ENCODE measurements at regions not wholly inside any gene's neighbourhood (a gene's known extent, or its start where the extent isn't known, plus 50 kb on each side); places are given as distances from the start of the nearest gene placed in this dataset.

GRCh38 chr15:62475591-62475990 lies 310.5 kb upstream of the C2CD4B start:
- Mint-ChIP-seq H3K4me1 (peaks cover 2% of the 10 kb centered on the region), H3K27me3 (no peaks in the 10 kb centered on the region), H3K4me3 (no peak overlapping the region), H3K36me3 (no peaks in the 10 kb centered on the region), H3K27ac (no peak overlapping the region), H3K9me3 (no peaks in the 10 kb centered on the region)
- DNase-seq: no peak

- peaks cover 2% of the 10 kb centered on the region for H3K4me1 Mint-ChIP-seq
- no peaks in the 10 kb centered on the region for H3K9me3 Mint-ChIP-seq
- H3K27me3 Mint-ChIP-seq: no peaks in the 10 kb centered on the region
- no peak for DNase-seq
- H3K27ac Mint-ChIP-seq: no peak overlapping the region
- no peaks in the 10 kb centered on the region for H3K36me3 Mint-ChIP-seq
- no peak overlapping the region for H3K4me3 Mint-ChIP-seq
Observed at GRCh38 chr15:62476163-62476562, 311.1 kb upstream of the C2CD4B start.

- no peak for DNase-seq
- peaks cover 6% of the 10 kb centered on the region for H3K4me1 Mint-ChIP-seq
- H3K27ac Mint-ChIP-seq: no peak overlapping the region
- no peaks in the 10 kb centered on the region for H3K9me3 Mint-ChIP-seq
- H3K36me3 Mint-ChIP-seq: no peaks in the 10 kb centered on the region
- no peak overlapping the region for H3K4me3 Mint-ChIP-seq
- H3K27me3 Mint-ChIP-seq: no peaks in the 10 kb centered on the region
Observed at GRCh38 chr15:62477929-62478328, 312.8 kb upstream of the C2CD4B start.

- Mint-ChIP-seq H3K36me3 (no peaks in the 10 kb centered on the region), H3K4me1 (peaks cover 5% of the 10 kb centered on the region), H3K9me3 (no peaks in the 10 kb centered on the region), H3K4me3 (no peak overlapping the region), H3K27ac (no peak overlapping the region), H3K27me3 (no peaks in the 10 kb centered on the region)
- peak; percentile 54 for DNase-seq
Observed at GRCh38 chr15:62482785-62483429, 317.8 kb upstream of the C2CD4B start.

GRCh38 chr15:62483814-62484213 lies 318.7 kb upstream of the C2CD4B start:
- Mint-ChIP-seq H3K27ac (no peak overlapping the region), H3K4me1 (peaks cover 5% of the 10 kb centered on the region)

DNA sequence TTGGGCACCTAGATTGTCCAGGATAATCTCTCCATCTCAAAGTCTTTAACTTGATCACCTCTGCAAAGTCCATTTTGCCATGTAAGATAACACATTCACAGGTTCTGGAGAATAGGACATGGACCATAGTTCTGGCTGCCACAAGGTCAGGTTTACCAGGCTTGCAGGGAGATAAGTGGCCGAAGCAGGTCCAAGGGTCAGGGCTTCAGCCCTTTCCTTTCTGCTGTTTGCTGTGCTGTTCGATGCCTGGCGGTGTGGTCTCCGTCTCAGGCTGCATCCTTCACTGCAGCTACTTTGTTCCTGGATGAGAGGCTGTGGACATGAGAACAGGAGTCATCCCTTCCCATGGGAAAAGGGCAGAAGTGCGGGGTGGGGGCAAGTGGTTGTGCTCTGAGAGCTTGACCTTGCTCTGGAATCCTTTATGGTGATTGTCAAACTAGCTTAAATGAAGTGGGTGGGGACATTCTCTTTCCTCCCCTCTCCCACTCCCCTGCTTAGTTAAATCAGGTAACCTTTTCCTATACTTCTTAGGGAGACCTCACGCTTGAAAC lies 320.2 kb upstream of the C2CD4B start:
- Mint-ChIP-seq H3K27ac (no peak overlapping the region), H3K9me3 (no peaks in the 10 kb centered on the region)

More at GRCh38 chr15:62483814-62484213, 318.7 kb upstream of the C2CD4B start:
- Mint-ChIP-seq H3K4me3 (no peak overlapping the region), H3K9me3 (no peaks in the 10 kb centered on the region), H3K27me3 (no peaks in the 10 kb centered on the region), H3K36me3 (no peaks in the 10 kb centered on the region)
- DNase-seq: no peak

DNA sequence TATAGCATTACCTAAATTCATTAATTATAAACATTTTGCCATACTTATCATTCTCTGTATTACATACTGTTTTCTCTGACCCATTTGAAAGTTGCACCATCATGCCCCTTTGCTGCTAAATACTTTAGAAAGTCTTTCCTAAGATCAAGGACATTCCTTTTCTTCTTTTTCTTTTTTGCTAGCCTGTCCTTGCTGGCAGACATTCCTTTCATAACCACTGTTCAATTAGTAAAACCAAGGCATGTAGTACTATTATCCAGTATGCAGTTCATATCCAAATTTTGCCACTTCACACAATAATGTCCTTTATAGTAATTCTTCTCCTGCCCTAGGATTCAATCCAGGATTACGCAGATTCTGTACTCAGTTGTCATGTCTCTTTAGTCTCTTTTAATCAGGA lies 321.0 kb upstream of the C2CD4B start:
- Mint-ChIP-seq H3K27ac (no peak overlapping the region), H3K36me3 (no peaks in the 10 kb centered on the region), H3K9me3 (no peaks in the 10 kb centered on the region), H3K4me3 (no peak overlapping the region), H3K27me3 (no peaks in the 10 kb centered on the region), H3K4me1 (peaks cover 5% of the 10 kb centered on the region)
- DNase-seq: no peak

More for the DNA sequence above, 320.2 kb upstream of the C2CD4B start:
- no peak for DNase-seq
- Mint-ChIP-seq H3K36me3 (no peaks in the 10 kb centered on the region), H3K4me3 (no peak overlapping the region), H3K27me3 (no peaks in the 10 kb centered on the region), H3K4me1 (peaks cover 5% of the 10 kb centered on the region)

GRCh38 chr15:62488387-62488786 lies 323.3 kb upstream of the C2CD4B start:
- no peaks in the 10 kb centered on the region for H3K4me1 Mint-ChIP-seq
- H3K27ac Mint-ChIP-seq: no peak overlapping the region
- H3K36me3 Mint-ChIP-seq: no peaks in the 10 kb centered on the region
- DNase-seq: no peak
- no peak overlapping the region for H3K4me3 Mint-ChIP-seq
- H3K9me3 Mint-ChIP-seq: no peaks in the 10 kb centered on the region
- H3K27me3 Mint-ChIP-seq: no peaks in the 10 kb centered on the region

GRCh38 chr15:62491642-62492041 lies 326.6 kb upstream of the C2CD4B start:
- Mint-ChIP-seq H3K27me3 (no peaks in the 10 kb centered on the region), H3K4me1 (no peaks in the 10 kb centered on the region), H3K4me3 (no peak overlapping the region), H3K27ac (no peak overlapping the region), H3K36me3 (no peaks in the 10 kb centered on the region), H3K9me3 (no peaks in the 10 kb centered on the region)
- no peak for DNase-seq

GRCh38 chr15:62492900-62493299 lies 327.8 kb upstream of the C2CD4B start:
- no peak for DNase-seq
- Mint-ChIP-seq H3K4me3 (no peak overlapping the region), H3K27ac (no peak overlapping the region), H3K27me3 (no peaks in the 10 kb centered on the region), H3K4me1 (no peaks in the 10 kb centered on the region), H3K36me3 (no peaks in the 10 kb centered on the region), H3K9me3 (no peaks in the 10 kb centered on the region)

- DNase-seq: no peak
- Mint-ChIP-seq H3K27me3 (no peaks in the 10 kb centered on the region), H3K36me3 (no peaks in the 10 kb centered on the region), H3K4me3 (no peak overlapping the region), H3K4me1 (no peaks in the 10 kb centered on the region), H3K9me3 (no peaks in the 10 kb centered on the region), H3K27ac (no peak overlapping the region)
Observed at GRCh38 chr15:62494197-62494596, 329.1 kb upstream of the C2CD4B start.

- Mint-ChIP-seq H3K27ac (no peak overlapping the region), H3K4me3 (no peak overlapping the region), H3K4me1 (no peaks in the 10 kb centered on the region), H3K27me3 (no peaks in the 10 kb centered on the region), H3K36me3 (no peaks in the 10 kb centered on the region), H3K9me3 (no peaks in the 10 kb centered on the region)
- no peak for DNase-seq
Observed at GRCh38 chr15:62495670-62496614, 330.9 kb upstream of the C2CD4B start.

GRCh38 chr15:62497356-62497755 lies 332.3 kb upstream of the C2CD4B start:
- DNase-seq: no peak
- Mint-ChIP-seq H3K27ac (no peak overlapping the region), H3K4me3 (no peak overlapping the region), H3K27me3 (no peaks in the 10 kb centered on the region), H3K4me1 (no peaks in the 10 kb centered on the region), H3K36me3 (no peaks in the 10 kb centered on the region), H3K9me3 (no peaks in the 10 kb centered on the region)

DNA sequence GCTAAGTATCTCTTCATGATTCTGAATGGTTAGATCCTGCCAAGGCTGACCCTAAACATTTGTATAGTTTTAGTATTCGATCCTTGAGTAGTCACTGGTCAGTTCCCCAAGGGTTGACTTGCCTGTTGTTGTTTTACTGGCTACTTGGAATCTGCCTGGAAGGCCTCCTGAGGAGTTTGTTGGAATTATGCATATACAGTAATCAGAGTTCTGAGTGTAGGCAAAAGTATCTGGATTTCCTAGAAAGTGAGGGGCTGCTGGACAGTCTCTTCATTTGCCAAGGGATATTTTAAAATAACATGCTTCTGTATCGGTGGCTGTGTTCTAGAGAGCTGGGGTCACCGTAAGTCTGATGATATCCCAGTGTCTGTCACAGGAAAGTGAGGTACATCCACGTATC lies 333.2 kb upstream of the C2CD4B start:
- Mint-ChIP-seq H3K27me3 (no peaks in the 10 kb centered on the region), H3K9me3 (no peaks in the 10 kb centered on the region), H3K27ac (no peak overlapping the region), H3K4me1 (no peaks in the 10 kb centered on the region), H3K36me3 (no peaks in the 10 kb centered on the region), H3K4me3 (no peak overlapping the region)
- DNase-seq: no peak

DNA sequence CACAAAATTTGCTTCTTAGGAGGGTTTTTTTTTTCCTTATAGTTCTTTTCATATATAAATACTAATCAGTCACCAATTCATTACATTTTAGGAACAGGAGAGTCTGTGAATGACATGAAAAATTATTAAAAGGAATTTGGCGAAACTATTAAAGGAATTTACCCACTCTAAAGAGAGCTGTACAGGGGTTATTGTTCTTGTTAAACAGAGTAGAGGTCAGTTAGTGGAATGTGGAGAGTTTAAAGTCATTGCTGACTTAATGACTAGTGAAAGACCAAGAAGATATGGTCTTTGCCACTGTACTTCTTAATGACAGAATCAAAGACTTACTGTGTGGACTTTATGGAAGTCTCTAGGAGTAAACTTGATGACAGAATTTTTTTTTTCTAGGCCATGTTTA lies 333.6 kb upstream of the C2CD4B start:
- H3K9me3 Mint-ChIP-seq: no peaks in the 10 kb centered on the region
- H3K36me3 Mint-ChIP-seq: no peaks in the 10 kb centered on the region
- no peak overlapping the region for H3K27ac Mint-ChIP-seq
- no peak for DNase-seq
- no peaks in the 10 kb centered on the region for H3K27me3 Mint-ChIP-seq
- H3K4me1 Mint-ChIP-seq: no peaks in the 10 kb centered on the region
- no peak overlapping the region for H3K4me3 Mint-ChIP-seq

Measured in activated naive CD8-positive, alpha-beta T cell treated with anti-CD3 and anti-CD28 coated beads for 36 hours (primary cell).